NB4 (cell line): ENCODE measurements at regions not wholly inside any gene's neighbourhood (a gene's known extent, or its start where the extent isn't known, plus 50 kb on each side); places are given as distances from the start of the nearest gene placed in this dataset.
"Not testable (repeated sequence)": the region's sequence is repeated elsewhere in the genome, so short reads cannot be mapped to it uniquely, and the experiment has no call there.

ENCODE experiments used
- MAX ChIP-seq: IDR thresholded peaks from 2 replicates; pipeline ENCODE4 v1.6.1; 2011; ENCODE audit warnings: low read depth, low read length
- POLR2A ChIP-seq: IDR thresholded peaks from 2 replicates; pipeline ENCODE4 v1.6.1; 2011; ENCODE audit warnings: mild to moderate bottlenecking; ENCODE audit not compliant: insufficient read length; ENCODE audit errors: extremely low read depth
- TF ChIP-seq, protein P1 (sequence below): IDR thresholded peaks from one replicate; pipeline ENCODE4 v1.5.1; 2012; ENCODE audit warnings: low read depth, low read length

DNA sequence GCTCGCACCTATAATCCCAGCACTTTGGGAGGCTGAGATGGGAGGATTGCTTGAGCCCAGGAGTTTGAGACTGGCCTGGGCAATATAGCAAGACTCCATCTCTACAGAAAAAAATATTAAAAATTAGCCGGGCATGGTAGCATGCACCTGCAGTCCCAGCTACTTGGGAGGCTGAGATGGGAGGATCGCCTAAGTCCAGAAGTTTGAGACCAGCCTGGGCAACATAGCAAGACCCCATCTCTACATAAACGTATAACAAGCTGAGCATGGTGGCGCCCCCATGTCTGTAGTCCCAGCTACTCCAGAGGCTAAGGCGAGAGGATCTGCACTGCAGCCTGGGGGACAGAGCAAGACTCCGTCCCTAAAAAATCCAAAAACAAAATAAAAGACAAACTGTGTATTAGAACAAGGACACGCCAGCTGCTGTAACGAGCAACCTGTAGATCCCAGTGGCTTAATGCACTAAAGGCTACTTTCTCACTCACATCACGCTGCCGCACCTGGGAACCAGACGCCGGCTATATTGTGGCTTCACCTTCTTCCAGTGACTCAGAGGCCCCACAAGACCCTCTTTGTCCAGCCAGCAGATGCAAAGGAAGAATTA is 81.9 kb upstream of the ADGRE5 start:
- TF ChIP-seq, protein P1, sequence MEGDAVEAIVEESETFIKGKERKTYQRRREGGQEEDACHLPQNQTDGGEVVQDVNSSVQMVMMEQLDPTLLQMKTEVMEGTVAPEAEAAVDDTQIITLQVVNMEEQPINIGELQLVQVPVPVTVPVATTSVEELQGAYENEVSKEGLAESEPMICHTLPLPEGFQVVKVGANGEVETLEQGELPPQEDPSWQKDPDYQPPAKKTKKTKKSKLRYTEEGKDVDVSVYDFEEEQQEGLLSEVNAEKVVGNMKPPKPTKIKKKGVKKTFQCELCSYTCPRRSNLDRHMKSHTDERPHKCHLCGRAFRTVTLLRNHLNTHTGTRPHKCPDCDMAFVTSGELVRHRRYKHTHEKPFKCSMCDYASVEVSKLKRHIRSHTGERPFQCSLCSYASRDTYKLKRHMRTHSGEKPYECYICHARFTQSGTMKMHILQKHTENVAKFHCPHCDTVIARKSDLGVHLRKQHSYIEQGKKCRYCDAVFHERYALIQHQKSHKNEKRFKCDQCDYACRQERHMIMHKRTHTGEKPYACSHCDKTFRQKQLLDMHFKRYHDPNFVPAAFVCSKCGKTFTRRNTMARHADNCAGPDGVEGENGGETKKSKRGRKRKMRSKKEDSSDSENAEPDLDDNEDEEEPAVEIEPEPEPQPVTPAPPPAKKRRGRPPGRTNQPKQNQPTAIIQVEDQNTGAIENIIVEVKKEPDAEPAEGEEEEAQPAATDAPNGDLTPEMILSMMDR: not testable (repeated sequence)
- TF ChIP-seq MAX, POLR2A: not testable (repeated sequence)
